ENCODE measurements at regions not wholly inside any gene's neighbourhood (a gene's known extent, or its start where the extent isn't known, plus 50 kb on each side); places are given as distances from the start of the nearest gene placed in this dataset.

DNA sequence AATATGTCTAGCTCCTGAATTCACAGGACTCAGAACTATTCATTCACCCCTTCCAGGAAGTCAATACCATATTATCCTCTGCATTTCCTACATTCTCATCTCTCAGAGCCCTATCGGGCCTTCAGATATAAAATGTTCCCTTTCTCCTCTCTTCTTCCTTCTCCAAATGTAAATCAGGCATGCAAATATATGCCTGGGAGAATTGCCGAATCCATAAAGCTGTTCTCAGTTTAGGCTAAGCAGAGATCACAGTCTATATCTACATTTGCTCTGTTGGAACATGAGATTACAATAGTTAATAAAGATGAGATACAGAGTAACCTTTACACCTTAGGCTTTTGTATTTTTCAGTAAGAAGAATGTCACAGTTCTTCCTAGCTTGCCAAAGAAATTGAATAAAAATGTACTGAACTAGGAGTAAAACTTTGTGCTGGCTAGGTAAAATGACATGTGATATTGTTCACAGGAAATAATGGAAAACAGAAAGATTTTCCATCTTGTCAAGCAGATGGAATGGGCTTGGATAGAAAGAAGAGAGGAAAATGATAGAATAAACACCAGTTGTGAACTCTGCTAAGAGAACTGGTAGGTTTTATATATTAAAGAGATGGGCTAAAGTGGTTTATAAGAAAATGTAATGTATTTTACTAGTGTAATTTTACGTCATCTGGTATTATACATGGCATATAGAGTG is 161.5 kb downstream of the NRIP1 start:
- no peaks in the 10 kb centered on the region for H3K36me3 ChIP-seq
- no peak overlapping the region for H3K27ac ChIP-seq
- intact Hi-C loops (cut with DNase I): no loop called here
- TF ChIP-seq POLR2A (IDR thresholded peaks at IDR 0.05): no peak
- TF ChIP-seq, protein P1, sequence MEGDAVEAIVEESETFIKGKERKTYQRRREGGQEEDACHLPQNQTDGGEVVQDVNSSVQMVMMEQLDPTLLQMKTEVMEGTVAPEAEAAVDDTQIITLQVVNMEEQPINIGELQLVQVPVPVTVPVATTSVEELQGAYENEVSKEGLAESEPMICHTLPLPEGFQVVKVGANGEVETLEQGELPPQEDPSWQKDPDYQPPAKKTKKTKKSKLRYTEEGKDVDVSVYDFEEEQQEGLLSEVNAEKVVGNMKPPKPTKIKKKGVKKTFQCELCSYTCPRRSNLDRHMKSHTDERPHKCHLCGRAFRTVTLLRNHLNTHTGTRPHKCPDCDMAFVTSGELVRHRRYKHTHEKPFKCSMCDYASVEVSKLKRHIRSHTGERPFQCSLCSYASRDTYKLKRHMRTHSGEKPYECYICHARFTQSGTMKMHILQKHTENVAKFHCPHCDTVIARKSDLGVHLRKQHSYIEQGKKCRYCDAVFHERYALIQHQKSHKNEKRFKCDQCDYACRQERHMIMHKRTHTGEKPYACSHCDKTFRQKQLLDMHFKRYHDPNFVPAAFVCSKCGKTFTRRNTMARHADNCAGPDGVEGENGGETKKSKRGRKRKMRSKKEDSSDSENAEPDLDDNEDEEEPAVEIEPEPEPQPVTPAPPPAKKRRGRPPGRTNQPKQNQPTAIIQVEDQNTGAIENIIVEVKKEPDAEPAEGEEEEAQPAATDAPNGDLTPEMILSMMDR (IDR thresholded peaks at IDR 0.05): no peak
- H3K4me3 ChIP-seq: no peak overlapping the region
- 94 to 96% methylated on average over 3 of the region's 3 CpGs for WGBS, 2 donors
- H3K9me3 ChIP-seq: no peaks in the 10 kb centered on the region
- H3K27me3 ChIP-seq: no peaks in the 10 kb centered on the region
- H3K4me1 ChIP-seq: peaks cover 0 to 6% (median 0%) of the 10 kb centered on the region in 3 donors
- DNase-seq: no peak

DNA sequence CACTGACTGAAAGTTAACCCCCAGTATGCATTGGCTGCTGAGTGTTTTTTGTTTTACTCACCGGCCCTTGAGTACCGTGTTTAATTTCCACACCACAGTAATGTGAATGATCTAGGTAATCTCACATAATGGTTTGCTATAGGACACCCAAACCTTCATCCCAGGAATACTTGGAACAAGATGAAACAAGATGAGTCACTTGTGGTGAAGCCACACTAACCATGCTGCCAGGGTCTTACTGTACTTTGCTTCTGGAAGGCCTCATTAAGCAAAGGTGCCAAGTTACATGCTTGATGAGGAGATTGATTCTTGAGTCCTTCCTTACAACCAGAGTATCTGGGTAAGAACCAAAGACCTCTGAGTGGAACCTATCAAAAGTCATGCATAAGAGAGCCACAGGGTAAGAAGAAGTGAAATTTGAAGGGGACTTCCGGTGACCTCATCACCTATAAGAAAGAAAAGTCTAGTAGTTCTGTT is 163.3 kb downstream of the NRIP1 start:
- Histone ChIP-seq H3K27ac (no peak overlapping the region), H3K4me3 (no peak overlapping the region), H3K4me1 (peaks cover 0 to 6% (median 0%) of the 10 kb centered on the region in 3 donors), H3K36me3 (no peaks in the 10 kb centered on the region), H3K27me3 (no peaks in the 10 kb centered on the region), H3K9me3 (no peaks in the 10 kb centered on the region)
- intact Hi-C loops (cut with DNase I): no loop called here
- TF ChIP-seq, protein P1 (IDR thresholded peaks at IDR 0.05): no peak
- TF ChIP-seq POLR2A (IDR thresholded peaks at IDR 0.05): no peak
- 50 to 59% methylated on average over 3 of the region's 3 CpGs for WGBS, 2 donors
- no peak for DNase-seq

DNA sequence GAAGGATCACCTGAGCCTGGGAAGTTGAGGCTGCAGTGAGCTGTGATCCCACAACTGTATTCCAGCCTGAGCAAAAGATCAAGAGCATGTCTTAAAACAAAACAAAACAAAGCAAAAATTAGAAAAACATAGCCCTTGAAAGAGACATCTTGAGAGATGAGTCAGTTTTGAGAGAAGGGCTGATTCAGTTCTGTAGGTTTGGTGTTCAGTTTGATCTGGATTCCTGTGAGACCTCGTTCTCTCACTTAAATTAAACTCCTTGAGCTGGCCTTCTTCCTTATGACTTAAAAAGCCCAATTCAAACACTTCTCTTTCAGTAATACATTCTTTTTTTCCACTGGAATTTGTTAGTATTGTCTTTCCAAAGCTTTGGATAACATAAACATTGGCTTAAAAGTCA is 164.2 kb downstream of the NRIP1 start:
- H3K9me3 ChIP-seq: no peaks in the 10 kb centered on the region
- DNase-seq: no peak
- H3K36me3 ChIP-seq: no peaks in the 10 kb centered on the region
- H3K27me3 ChIP-seq: no peaks in the 10 kb centered on the region
- H3K4me1 ChIP-seq: peaks cover 0 to 6% (median 0%) of the 10 kb centered on the region in 3 donors
- H3K27ac ChIP-seq: no peak overlapping the region
- intact Hi-C loops (cut with DNase I): no loop called here
- no peak for TF ChIP-seq POLR2A (IDR thresholded peaks at IDR 0.05)
- TF ChIP-seq, protein P1 (IDR thresholded peaks at IDR 0.05): no peak
- WGBS, 2 donors: 33 to 47% methylated on average over 1 of the region's 1 CpG
- no peak overlapping the region for H3K4me3 ChIP-seq

DNA sequence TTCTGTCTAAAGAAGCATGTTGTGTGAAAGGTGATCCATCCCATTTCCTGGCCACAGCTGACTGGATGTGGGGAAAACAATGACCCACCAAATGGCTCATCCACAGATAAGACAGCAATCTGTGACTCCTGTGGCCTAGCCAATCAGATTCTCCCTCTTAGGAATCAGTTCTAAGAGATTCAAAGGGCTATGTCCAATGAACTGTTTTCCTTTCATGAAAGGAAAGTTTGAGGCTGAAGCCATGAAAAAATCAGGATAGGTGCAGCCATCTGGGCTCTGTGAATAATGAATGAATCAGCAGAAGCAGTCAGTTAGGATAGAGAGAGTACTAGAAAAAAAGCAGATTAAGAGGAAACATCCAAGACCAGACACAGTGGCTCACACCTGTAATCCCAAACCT is 164.7 kb downstream of the NRIP1 start:
- Histone ChIP-seq H3K27ac (no peak overlapping the region), H3K4me3 (no peak overlapping the region), H3K27me3 (no peaks in the 10 kb centered on the region), H3K9me3 (no peaks in the 10 kb centered on the region), H3K4me1 (peaks cover 0 to 6% (median 0%) of the 10 kb centered on the region in 3 donors), H3K36me3 (no peaks in the 10 kb centered on the region)
- intact Hi-C loops (cut with DNase I): no loop called here
- DNase-seq: no peak
- TF ChIP-seq, protein P1 (IDR thresholded peaks at IDR 0.05): no peak
- no peak for TF ChIP-seq POLR2A (IDR thresholded peaks at IDR 0.05)

DNA sequence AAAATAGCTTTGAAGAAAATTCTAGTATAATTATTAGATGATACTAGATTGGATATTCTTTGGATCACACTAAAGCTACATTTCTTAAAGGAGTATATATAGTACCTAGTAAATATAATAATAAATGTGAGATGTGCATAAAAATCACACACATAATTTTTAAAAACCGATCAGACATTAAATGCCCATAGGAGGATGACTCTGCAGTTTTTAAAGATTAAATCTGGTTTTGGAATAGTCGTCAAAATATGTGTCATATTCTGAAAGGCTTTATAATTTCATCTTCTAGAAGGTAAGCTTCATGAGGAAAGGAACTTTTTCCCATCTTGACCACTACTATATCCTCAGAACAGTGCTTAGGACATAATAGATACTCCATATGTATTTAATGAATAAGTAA is 169.0 kb downstream of the NRIP1 start:
- Histone ChIP-seq H3K27ac (no peak overlapping the region), H3K9me3 (no peaks in the 10 kb centered on the region), H3K36me3 (no peaks in the 10 kb centered on the region), H3K27me3 (no peaks in the 10 kb centered on the region), H3K4me3 (no peak overlapping the region), H3K4me1 (no peaks in the 10 kb centered on the region)
- TF ChIP-seq, protein P1 (IDR thresholded peaks at IDR 0.05): no peak
- TF ChIP-seq POLR2A (IDR thresholded peaks at IDR 0.05): no peak
- intact Hi-C loops (cut with DNase I): no loop called here
- WGBS, 2 donors: 83 to 88% methylated on average over 2 of the region's 2 CpGs
- DNase-seq: no peak
